Keratinocyte (primary cell): ENCODE measurements at regions not wholly inside any gene's neighbourhood (a gene's known extent, or its start where the extent isn't known, plus 50 kb on each side); places are given as distances from the start of the nearest gene placed in this dataset.

Source experiments
- DNase-seq: peaks from one replicate; pipeline ENCODE4 v3.0.0-alpha.2; 2011; ENCODE audit warnings: low read depth, missing footprints, low spot score
- FAIRE-seq: peaks from 2 replicates; lab custom pipeline; 2011; peaks lifted over from hg19 to GRCh38; lab: Jason Lieb, UNC
- H2AFZ ChIP-seq: 2 replicates; pipeline ENCODE4 v1.6.0; 2012; ENCODE audit warnings: low read length, control low read depth, inconsistent platforms; ENCODE audit not compliant: control insufficient read depth
- H3K27ac ChIP-seq: 2 replicates; pipeline ENCODE4 v1.5.1; 2011; ENCODE audit warnings: low read length; ENCODE audit not compliant: control insufficient read depth, insufficient read depth
- H3K27me3 ChIP-seq: 3 replicates; pipeline ENCODE4 v1.6.0; 2011; ENCODE audit warnings: low read length; ENCODE audit not compliant: control insufficient read depth, insufficient read depth; ENCODE audit errors: extremely low read depth
- H3K36me3 ChIP-seq, 2 experiments: 2 replicates in 1 of 2; 3 replicates in 1 of 2; pipeline ENCODE4 v1.5.1; 2011; ENCODE audit warnings: low read length in 2 of 2, mild to moderate bottlenecking in 1 of 2; ENCODE audit not compliant: control insufficient read depth in 2 of 2, insufficient read depth in 2 of 2; ENCODE audit errors: extremely low read depth in 1 of 2
- H3K4me1 ChIP-seq: 3 replicates; pipeline ENCODE4 v1.5.1; 2011; ENCODE audit warnings: low read length; ENCODE audit not compliant: control insufficient read depth, insufficient read depth; ENCODE audit errors: extremely low read depth
- H3K4me2 ChIP-seq: 3 replicates; pipeline ENCODE4 v1.6.0; 2011; ENCODE audit warnings: low read depth, low read length; ENCODE audit not compliant: control insufficient read depth, insufficient read depth; ENCODE audit errors: extremely low read depth
- H3K4me3 ChIP-seq, 3 experiments: fragments of 200-600 bp in 1 of 3; sonication (generic) in 1 of 3; 2 replicates in 2 of 3; 3 replicates in 1 of 3; pipeline ENCODE4 v1.5.1; 2011 to 2016; ENCODE audit warnings: low read length in 3 of 3, mild to moderate bottlenecking in 3 of 3, control low read depth in 2 of 3, inconsistent platforms in 1 of 3, low read depth in 1 of 3, mixed read lengths in 1 of 3, mixed run types in 1 of 3, moderate library complexity in 1 of 3; ENCODE audit not compliant: control insufficient read depth in 2 of 3, insufficient read depth in 2 of 3; ENCODE audit errors: extremely low read depth in 1 of 3
- H3K79me2 ChIP-seq: 2 replicates; pipeline ENCODE4 v1.6.0; 2012; ENCODE audit warnings: low read length; ENCODE audit not compliant: control insufficient read depth, insufficient read depth
- H3K9ac ChIP-seq: 3 replicates; pipeline ENCODE4 v1.6.0; 2011; ENCODE audit warnings: low read length; ENCODE audit not compliant: control insufficient read depth, insufficient read depth; ENCODE audit errors: extremely low read depth
- H3K9me1 ChIP-seq: 3 replicates; pipeline ENCODE4 v1.6.0; 2011; ENCODE audit warnings: low read length; ENCODE audit not compliant: control insufficient read depth, insufficient read depth; ENCODE audit errors: extremely low read depth
- H3K9me3 ChIP-seq: 2 replicates; pipeline ENCODE4 v1.5.1; 2012; ENCODE audit warnings: low read depth, low read length; ENCODE audit not compliant: control insufficient read depth
- H4K20me1 ChIP-seq: 3 replicates; pipeline ENCODE4 v1.6.0; 2011; ENCODE audit warnings: low read length; ENCODE audit not compliant: control insufficient read depth, insufficient read depth; ENCODE audit errors: extremely low read depth
- CTCF ChIP-seq, 3 experiments: IDR thresholded peaks in 1 of 3; conservative IDR thresholded peaks in 1 of 3; optimal IDR thresholded peaks in 1 of 3; 2 replicates in 2 of 3; 3 replicates in 1 of 3; pipeline versions ENCODE3 to v1.5.1; 2011; ENCODE audit warnings: low read length in 3 of 3, mild to moderate bottlenecking in 3 of 3, moderate library complexity in 2 of 3, control low read depth in 1 of 3, inconsistent platforms in 1 of 3; ENCODE audit not compliant: insufficient read depth in 2 of 3; ENCODE audit errors: extremely low read depth in 1 of 3
- EZH2 ChIP-seq: IDR thresholded peaks from one replicate; pipeline ENCODE4 v1.6.1; 2012; ENCODE audit warnings: inconsistent platforms, mild to moderate bottlenecking, low read length, moderate library complexity
- dilution Hi-C: fragments of 300-500 bp; cut with MboI; formaldehyde crosslinking; loops from one replicate; pipeline ENCODE4 v1.7.0; 2020; ENCODE audit warnings: low sequenced_read_pairs; ENCODE audit not compliant: extremely low pct_ligation_motif_present

- no peak overlapping the region for H3K9ac ChIP-seq
- TF ChIP-seq CTCF (optimal IDR thresholded peaks at IDR 0.05 in 1 of 3, IDR thresholded peaks at IDR 0.05 in 1 of 3, conservative IDR thresholded peaks at IDR 0.05 in 1 of 3; ENCODE audit: extremely low read depth in 1 of 3, insufficient read depth in 2 of 3, low read length in 3 of 3), result no peak
- TF ChIP-seq EZH2, result no peak
- dilution Hi-C loops, result no loop called here
- DNase-seq (no peak), FAIRE-seq (no peak)
- no peak overlapping the region for H3K27ac ChIP-seq
- peaks cover 26% of the 10 kb centered on the region for H3K4me1 ChIP-seq
- no peaks in the 10 kb centered on the region for H3K9me3 ChIP-seq
- H3K4me3 ChIP-seq, result no peak overlapping the region
- no peaks in the 10 kb centered on the region for H3K36me3 ChIP-seq
- H3K79me2 ChIP-seq, result no peaks in the 10 kb centered on the region
- no peaks in the 10 kb centered on the region for H4K20me1 ChIP-seq
- no peak overlapping the region for H2AFZ ChIP-seq
- H3K4me2 ChIP-seq, result no peak overlapping the region
- H3K27me3 ChIP-seq, result no peaks in the 10 kb centered on the region
- no peaks in the 10 kb centered on the region for H3K9me1 ChIP-seq
These were observed 95.7 kb upstream of the TOP3B start for GRCh38 chr22:22078329-22078728.

- Histone ChIP-seq H2AFZ (no peak overlapping the region), H3K36me3 (no peaks in the 10 kb centered on the region), H4K20me1 (no peaks in the 10 kb centered on the region), H3K27ac (no peak overlapping the region), H3K9me1 (no peaks in the 10 kb centered on the region), H3K4me2 (no peak overlapping the region), H3K27me3 (no peaks in the 10 kb centered on the region), H3K79me2 (no peaks in the 10 kb centered on the region), H3K4me1 (peaks cover 26% of the 10 kb centered on the region), H3K9ac (no peak overlapping the region), H3K9me3 (no peaks in the 10 kb centered on the region), H3K4me3 (no peak overlapping the region)
- no peak for DNase-seq
- FAIRE-seq, result no peak
- TF ChIP-seq CTCF (optimal IDR thresholded peaks at IDR 0.05 in 1 of 3, IDR thresholded peaks at IDR 0.05 in 1 of 3, conservative IDR thresholded peaks at IDR 0.05 in 1 of 3; ENCODE audit: extremely low read depth in 1 of 3, insufficient read depth in 2 of 3, low read length in 3 of 3) (no peak), EZH2 (no peak)
- dilution Hi-C loops, result no loop called here
These were observed 94.5 kb upstream of the TOP3B start for GRCh38 chr22:22076932-22077703.
